H1 (cell line): ENCODE measurements at regions not wholly inside any gene's neighbourhood (a gene's known extent, or its start where the extent isn't known, plus 50 kb on each side); places are given as distances from the start of the nearest gene placed in this dataset.

Experiments used
- POLR2A ChIP-seq, 2 experiments: IDR thresholded peaks; 1 replicate in 1 of 2; 2 replicates in 1 of 2; pipeline ENCODE4 v1.6.1; 2011; ENCODE audit warnings: low read depth in 2 of 2, low read length in 2 of 2, mild to moderate bottlenecking in 2 of 2; ENCODE audit errors: control extremely low read depth in 1 of 2
- TAF7 ChIP-seq: optimal IDR thresholded peaks from 2 replicates; pipeline ENCODE3; 2011; ENCODE audit warnings: low read depth, mild to moderate bottlenecking, inconsistent platforms, low read length, moderate library complexity, borderline replicate concordance

- no peak for TF ChIP-seq TAF7
- no peak for TF ChIP-seq POLR2A (IDR thresholded peaks at IDR 0.05; ENCODE audit: control extremely low read depth in 1 of 2, low read depth in 2 of 2, low read length in 2 of 2)
Observed at GRCh38 chr3:64327100-64327804, 102.0 kb upstream of the PRICKLE2 start (continued).
